GM19467 (cell line): ENCODE measurements at regions not wholly inside any gene's neighbourhood (a gene's known extent, or its start where the extent isn't known, plus 50 kb on each side); places are given as distances from the start of the nearest gene placed in this dataset.
"Not testable (repeated sequence)": the region's sequence is repeated elsewhere in the genome, so short reads cannot be mapped to it uniquely, and the experiment has no call there.

Source experiments
- ATAC-seq: cut with Tn5 transposase; IDR thresholded peaks from one replicate; pipeline ENCODE4 v1.9.1; 2021; ENCODE audit warnings: mild to moderate bottlenecking, moderate library complexity; ENCODE audit not compliant: unreplicated experiment

GRCh38 chr1:149157409-149157808 lies 54.1 kb upstream of the NBPF9 start:
- not testable (repeated sequence) for ATAC-seq

- ATAC-seq: not testable (repeated sequence)
These were observed 55.0 kb upstream of the NBPF9 start for GRCh38 chr1:149158308-149158707.

GRCh38 chr1:149163063-149163444 lies 59.7 kb upstream of the NBPF9 start:
- peak; percentile 87 for ATAC-seq

GRCh38 chr1:149174765-149175164 lies 71.4 kb upstream of the NBPF9 start:
- not testable (repeated sequence) for ATAC-seq

- not testable (repeated sequence) for ATAC-seq
These were observed 72.5 kb upstream of the NBPF9 start for GRCh38 chr1:149175812-149176211.

- ATAC-seq: not testable (repeated sequence)
These were observed 73.3 kb upstream of the NBPF9 start for GRCh38 chr1:149176453-149177316.

GRCh38 chr1:149190742-149191141 lies 87.4 kb upstream of the NBPF9 start:
- not testable (repeated sequence) for ATAC-seq

GRCh38 chr1:149196651-149197050 lies 93.3 kb upstream of the NBPF9 start:
- not testable (repeated sequence) for ATAC-seq

GRCh38 chr1:149200567-149200966 lies 97.2 kb upstream of the NBPF9 start:
- not testable (repeated sequence) for ATAC-seq

GRCh38 chr1:149202283-149202682 lies 98.9 kb upstream of the NBPF9 start:
- not testable (repeated sequence) for ATAC-seq

GRCh38 chr1:149204396-149204795 lies 101.0 kb upstream of the NBPF9 start:
- not testable (repeated sequence) for ATAC-seq

- not testable (repeated sequence) for ATAC-seq
These were observed 105.5 kb upstream of the NBPF9 start for GRCh38 chr1:149208836-149209235.

- ATAC-seq: not testable (repeated sequence)
These were observed 108.5 kb upstream of the NBPF9 start for GRCh38 chr1:149211757-149212420.

- ATAC-seq: not testable (repeated sequence)
These were observed 109.6 kb upstream of the NBPF9 start for GRCh38 chr1:149212946-149213345.

GRCh38 chr1:149213673-149214072 lies 110.3 kb upstream of the NBPF9 start:
- not testable (repeated sequence) for ATAC-seq

GRCh38 chr1:149218080-149218988 lies 115.0 kb upstream of the NBPF9 start:
- ATAC-seq: not testable (repeated sequence)

- ATAC-seq: not testable (repeated sequence)
These were observed 116.2 kb upstream of the NBPF9 start for GRCh38 chr1:149219539-149219938.

GRCh38 chr1:149220463-149221074 lies 117.2 kb upstream of the NBPF9 start:
- ATAC-seq: not testable (repeated sequence)

- not testable (repeated sequence) for ATAC-seq
These were observed 124.7 kb upstream of the NBPF9 start for GRCh38 chr1:149227933-149228665.
